ENCODE measurements at regions not wholly inside any gene's neighbourhood (a gene's known extent, or its start where the extent isn't known, plus 50 kb on each side); places are given as distances from the start of the nearest gene placed in this dataset.

- DNase-seq (ENCODE audit: low spot score), result peak; percentile 68
Observed at GRCh38 chr1:56034222-56034621, 545.1 kb downstream of the PLPP3 start.

- DNase-seq (ENCODE audit: low spot score), result no peak
Observed at GRCh38 chr1:56033321-56034037, 545.9 kb downstream of the PLPP3 start.

GRCh38 chr1:56032096-56032676 lies 547.2 kb downstream of the PLPP3 start:
- DNase-seq (ENCODE audit: low spot score), result no peak

- no peak for DNase-seq (ENCODE audit: low spot score)
Observed at GRCh38 chr1:56031001-56031400, 548.4 kb downstream of the PLPP3 start.

GRCh38 chr1:56029319-56030003 lies 549.9 kb downstream of the PLPP3 start:
- no peak for DNase-seq (ENCODE audit: low spot score)

- no peak for DNase-seq (ENCODE audit: low spot score)
Observed at GRCh38 chr1:56028911-56029310, 550.5 kb downstream of the PLPP3 start.

GRCh38 chr1:56028244-56028643 lies 551.1 kb downstream of the PLPP3 start:
- no peak for DNase-seq (ENCODE audit: low spot score)

GRCh38 chr1:56025942-56026341 lies 553.4 kb downstream of the PLPP3 start:
- no peak for DNase-seq (ENCODE audit: low spot score)

- DNase-seq (ENCODE audit: low spot score), result no peak
Observed at GRCh38 chr1:56024155-56024554, 555.2 kb downstream of the PLPP3 start.

- DNase-seq (ENCODE audit: low spot score), result no peak
Observed at GRCh38 chr1:56019922-56020321, 559.4 kb downstream of the PLPP3 start.

- DNase-seq (ENCODE audit: low spot score), result no peak
Observed at GRCh38 chr1:56019472-56019871, 559.9 kb downstream of the PLPP3 start.

- DNase-seq (ENCODE audit: low spot score), result no peak
Observed at GRCh38 chr1:56017336-56017735, 562.0 kb downstream of the PLPP3 start.

- DNase-seq (ENCODE audit: low spot score), result no peak
Observed at GRCh38 chr1:56003846-56004245, 575.5 kb downstream of the PLPP3 start.

GRCh38 chr1:56002231-56002630 lies 577.1 kb downstream of the PLPP3 start:
- no peak for DNase-seq (ENCODE audit: low spot score)

GRCh38 chr1:56000424-56000823 lies 578.9 kb downstream of the PLPP3 start:
- no peak for DNase-seq (ENCODE audit: low spot score)

- DNase-seq (ENCODE audit: low spot score), result no peak
Observed at GRCh38 chr1:55997536-55997935, 581.8 kb downstream of the PLPP3 start.

- DNase-seq (ENCODE audit: low spot score), result no peak
Observed at GRCh38 chr1:55993646-55994318, 585.6 kb downstream of the PLPP3 start.

- DNase-seq (ENCODE audit: low spot score), result no peak
Observed at GRCh38 chr1:55990007-55990406, 589.4 kb downstream of the PLPP3 start.

- no peak for DNase-seq (ENCODE audit: low spot score)
Observed at GRCh38 chr1:55988963-55989452, 590.4 kb downstream of the PLPP3 start.

GRCh38 chr1:55987491-55988249 lies 591.7 kb downstream of the PLPP3 start:
- DNase-seq (ENCODE audit: low spot score), result no peak

- no peak for DNase-seq (ENCODE audit: low spot score)
Observed at GRCh38 chr1:55986003-55986402, 593.4 kb downstream of the PLPP3 start.

Data from AG08395 (cell line).